Cardiac fibroblast (primary cell): ENCODE measurements at regions not wholly inside any gene's neighbourhood (a gene's known extent, or its start where the extent isn't known, plus 50 kb on each side); places are given as distances from the start of the nearest gene placed in this dataset.
"Not testable (repeated sequence)": the region's sequence is repeated elsewhere in the genome, so short reads cannot be mapped to it uniquely, and the experiment has no call there.

ENCODE experiments used
- DNase-seq, 2 donors: peaks; one replicate each; pipeline versions ENCODE4 v3.0.0 to v3.0.0-alpha.2; 2010; ENCODE audit warnings: low read depth in 2 of 2
- H3K4me3 ChIP-seq, 2 donors: replicated peaks in 1 of 2; 1 replicate in 1 of 2; 2 replicates in 1 of 2; pipeline ENCODE4 v1.5.1; 2011; ENCODE audit warnings: low read depth in 2 of 2, low read length in 2 of 2, mild to moderate bottlenecking in 2 of 2, moderate library complexity in 1 of 2
- TF ChIP-seq, protein P1 (sequence below): IDR thresholded peaks from one replicate; pipeline ENCODE4 v1.5.1; 2011; ENCODE audit warnings: low read depth, mild to moderate bottlenecking, low read length, inconsistent platforms

DNA sequence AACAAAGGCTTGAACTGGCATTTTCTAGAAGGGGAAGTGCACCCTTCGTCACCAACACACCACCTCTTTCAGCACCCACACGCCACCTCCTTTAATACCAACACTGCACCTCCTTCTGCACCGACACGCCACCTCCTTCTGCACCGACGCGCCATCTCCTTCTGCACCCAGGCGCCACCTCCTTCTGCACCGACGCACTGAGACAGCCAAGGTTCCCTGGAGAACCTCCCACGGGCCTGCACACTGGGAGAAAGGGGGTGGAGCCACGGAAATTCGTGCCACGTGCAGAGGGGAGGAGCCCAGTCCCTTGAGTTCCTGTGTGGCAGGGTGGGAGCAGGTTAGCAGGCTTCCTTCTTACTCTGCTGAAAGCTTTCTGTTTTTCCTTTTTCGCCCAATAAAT lies 327.9 kb upstream of the C1orf174 start:
- TF ChIP-seq, protein P1, sequence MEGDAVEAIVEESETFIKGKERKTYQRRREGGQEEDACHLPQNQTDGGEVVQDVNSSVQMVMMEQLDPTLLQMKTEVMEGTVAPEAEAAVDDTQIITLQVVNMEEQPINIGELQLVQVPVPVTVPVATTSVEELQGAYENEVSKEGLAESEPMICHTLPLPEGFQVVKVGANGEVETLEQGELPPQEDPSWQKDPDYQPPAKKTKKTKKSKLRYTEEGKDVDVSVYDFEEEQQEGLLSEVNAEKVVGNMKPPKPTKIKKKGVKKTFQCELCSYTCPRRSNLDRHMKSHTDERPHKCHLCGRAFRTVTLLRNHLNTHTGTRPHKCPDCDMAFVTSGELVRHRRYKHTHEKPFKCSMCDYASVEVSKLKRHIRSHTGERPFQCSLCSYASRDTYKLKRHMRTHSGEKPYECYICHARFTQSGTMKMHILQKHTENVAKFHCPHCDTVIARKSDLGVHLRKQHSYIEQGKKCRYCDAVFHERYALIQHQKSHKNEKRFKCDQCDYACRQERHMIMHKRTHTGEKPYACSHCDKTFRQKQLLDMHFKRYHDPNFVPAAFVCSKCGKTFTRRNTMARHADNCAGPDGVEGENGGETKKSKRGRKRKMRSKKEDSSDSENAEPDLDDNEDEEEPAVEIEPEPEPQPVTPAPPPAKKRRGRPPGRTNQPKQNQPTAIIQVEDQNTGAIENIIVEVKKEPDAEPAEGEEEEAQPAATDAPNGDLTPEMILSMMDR = no peak
- DNase-seq = no peak
- no peak overlapping the region for H3K4me3 ChIP-seq

DNA sequence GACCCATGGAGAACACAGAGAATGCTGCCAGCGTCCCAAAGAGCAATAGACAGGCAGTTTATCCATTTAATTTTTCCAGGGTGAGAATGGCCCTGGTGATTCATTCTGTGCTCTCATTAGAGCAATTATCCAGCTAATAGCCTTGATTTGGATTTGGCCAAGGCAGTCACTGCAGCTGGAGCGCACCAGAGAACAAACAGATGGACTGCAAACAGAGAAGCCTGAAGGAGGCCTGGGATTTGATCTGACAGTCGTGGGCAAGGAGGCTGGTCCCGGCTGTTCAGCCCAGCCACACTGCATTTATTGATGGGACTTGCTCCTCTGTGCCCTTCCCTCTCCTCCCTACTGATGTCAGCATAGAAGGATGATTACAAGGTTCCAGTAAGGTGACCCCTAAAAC lies 353.9 kb upstream of the C1orf174 start:
- no peak overlapping the region for H3K4me3 ChIP-seq
- TF ChIP-seq, protein P1 = no peak
- DNase-seq = no peak

DNA sequence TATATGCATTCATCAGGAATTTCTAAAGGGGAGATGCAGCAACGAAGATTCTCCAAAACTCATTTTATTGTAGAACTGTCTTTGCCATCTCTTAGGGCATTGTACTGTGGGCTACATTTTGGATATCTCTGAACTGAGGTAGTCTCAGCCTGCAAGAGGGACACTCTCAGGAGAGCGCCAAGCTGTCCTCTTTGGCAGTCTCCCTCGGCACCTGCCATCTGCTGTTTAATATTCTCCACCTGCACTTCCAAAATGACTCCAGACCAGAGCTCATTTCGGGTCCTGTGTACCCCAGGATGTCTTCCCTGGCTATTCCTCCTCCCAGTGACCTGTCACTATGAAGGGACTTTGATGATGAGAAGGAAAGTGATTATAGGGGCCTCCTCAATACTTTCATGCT lies 356.3 kb upstream of the C1orf174 start:
- TF ChIP-seq, protein P1 = no peak
- DNase-seq = no peak

DNA sequence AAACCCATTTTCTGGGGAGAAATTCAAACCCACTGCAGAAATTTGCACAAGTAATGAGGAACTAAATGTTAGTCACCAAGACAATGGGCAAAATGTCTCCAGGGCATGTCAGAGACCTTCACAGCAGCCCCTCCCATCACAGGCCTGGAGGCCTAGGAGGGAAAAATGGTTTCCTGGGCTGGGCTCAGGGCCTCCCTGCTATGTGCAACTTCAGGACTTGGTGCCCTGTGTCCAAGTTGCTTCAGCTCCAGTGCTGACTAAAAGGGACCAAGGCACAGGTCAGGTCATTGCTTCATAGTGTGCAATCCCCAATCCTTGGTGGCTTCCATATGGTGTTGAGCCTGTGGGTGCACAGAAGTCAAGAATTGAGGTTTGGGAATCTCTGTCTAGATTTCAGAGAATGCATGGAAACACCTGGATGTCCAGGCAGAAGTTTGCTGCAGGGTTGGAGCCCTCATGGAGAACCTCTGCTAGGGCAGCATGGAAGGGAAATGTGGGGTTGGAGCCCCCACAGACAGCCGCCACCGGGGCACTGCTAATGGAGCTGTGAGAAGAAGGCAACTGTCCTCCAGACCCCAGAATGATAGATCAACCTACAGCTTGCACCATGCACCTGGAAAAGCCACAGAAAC lies 358.2 kb upstream of the C1orf174 start:
- not testable (repeated sequence) for DNase-seq, H3K4me3 ChIP-seq

More for the DNA sequence above, 356.3 kb upstream of the C1orf174 start:
- no peak overlapping the region for H3K4me3 ChIP-seq

DNA sequence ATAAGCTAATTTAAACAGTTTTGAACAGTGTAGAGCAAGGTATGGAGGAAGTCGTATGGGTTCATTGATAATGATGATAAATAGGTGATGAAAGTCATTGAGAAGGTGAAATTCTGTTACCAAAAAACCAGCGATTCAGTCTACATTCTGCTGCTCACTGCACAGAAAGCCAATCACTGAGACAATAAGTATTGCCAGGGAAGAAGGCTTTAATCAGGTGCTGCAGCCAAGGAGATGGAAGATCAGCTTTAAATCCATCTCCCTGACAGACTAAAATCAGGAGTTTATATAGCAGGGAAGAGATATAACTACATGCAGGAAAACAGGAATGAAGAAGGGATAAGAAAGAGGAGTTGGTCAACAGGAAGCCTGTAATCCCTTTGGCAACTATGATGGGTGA lies 361.3 kb upstream of the C1orf174 start:
- no peak for DNase-seq
- TF ChIP-seq, protein P1 = no peak
- no peak overlapping the region for H3K4me3 ChIP-seq

DNA sequence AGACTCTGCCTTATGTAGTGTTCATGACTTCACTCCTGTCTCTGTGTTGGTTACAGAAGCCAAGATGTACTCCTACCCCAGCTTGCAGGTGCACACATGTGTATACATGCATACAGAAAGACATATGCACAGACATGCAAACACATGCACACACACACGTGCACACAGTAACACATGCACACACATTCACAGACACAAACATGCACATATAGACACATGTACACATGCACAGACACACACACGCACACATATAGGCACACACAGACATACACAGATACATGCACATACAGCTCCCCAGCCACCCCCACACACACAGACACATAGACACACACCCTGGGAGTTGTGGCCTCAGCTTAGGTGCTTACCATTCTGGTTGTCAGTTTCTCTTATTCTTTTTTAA lies 362.6 kb upstream of the C1orf174 start:
- TF ChIP-seq, protein P1 = no peak
- no peak overlapping the region for H3K4me3 ChIP-seq
- no peak for DNase-seq

DNA sequence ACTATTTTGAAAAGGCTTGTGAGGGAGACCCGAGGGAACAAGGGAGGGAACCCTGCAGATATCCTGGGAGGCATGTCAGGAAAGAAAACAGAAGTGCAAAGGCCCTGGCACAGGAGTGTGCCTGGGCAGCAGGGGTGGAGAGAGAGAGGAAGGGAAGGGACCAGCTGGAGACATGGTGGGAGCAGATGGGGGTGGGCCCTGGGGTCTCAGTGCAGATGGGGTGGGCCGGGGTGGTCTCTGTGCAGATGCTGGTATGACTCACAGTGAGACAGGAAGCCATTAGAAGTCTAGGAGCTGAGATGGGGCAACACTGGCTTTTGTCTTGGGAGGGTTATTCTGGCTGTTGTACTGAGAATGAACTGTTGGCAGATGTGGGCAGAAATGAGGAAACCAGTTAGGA lies 363.6 kb upstream of the C1orf174 start:
- H3K4me3 ChIP-seq = no peak overlapping the region
- DNase-seq = no peak
- TF ChIP-seq, protein P1 = no peak
